OCI-LY7 (cell line): ENCODE measurements at regions not wholly inside any gene's neighbourhood (a gene's known extent, or its start where the extent isn't known, plus 50 kb on each side); places are given as distances from the start of the nearest gene placed in this dataset.

ENCODE experiments used
- EZH2phosphoT487 ChIP-seq: fragments of 200-600 bp; sonication (generic); IDR thresholded peaks from 2 replicates; pipeline ENCODE4 v1.6.1; 2018; ENCODE audit warnings: low read depth, borderline replicate concordance, mild to moderate bottlenecking, mixed run types, antibody characterized with exemption, low read length, moderate library complexity, mixed read lengths
- TF ChIP-seq, protein P1 (sequence below): fragments of 200-600 bp; sonication (generic); conservative IDR thresholded peaks from 2 replicates; pipeline ENCODE4 v1.5.1; 2014; ENCODE audit warnings: mild to moderate bottlenecking, antibody characterized with exemption, low read length, moderate library complexity, mixed read lengths

DNA sequence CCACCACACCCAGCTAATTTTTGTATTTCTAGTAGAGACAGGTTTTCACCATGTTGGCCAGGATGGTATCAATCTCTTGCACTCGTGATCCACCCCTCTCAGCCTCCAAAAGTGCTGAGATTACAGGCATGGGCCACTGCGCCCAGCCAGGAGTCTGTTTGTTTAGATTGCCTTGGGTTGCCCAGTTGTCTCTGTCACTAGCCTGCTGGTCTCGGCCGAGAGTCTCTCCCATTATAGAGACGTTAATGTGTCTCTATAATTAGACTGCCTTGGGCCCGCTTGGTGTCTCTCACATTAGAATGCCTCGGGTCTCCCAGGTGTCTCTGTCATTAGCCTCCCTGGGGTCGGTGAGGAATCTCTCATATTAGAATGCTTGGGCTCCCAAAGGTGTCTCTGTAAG is 1533.6 kb downstream of the UQCRFS1 start:
- TF ChIP-seq EZH2phosphoT487, result no peak
- TF ChIP-seq, protein P1, sequence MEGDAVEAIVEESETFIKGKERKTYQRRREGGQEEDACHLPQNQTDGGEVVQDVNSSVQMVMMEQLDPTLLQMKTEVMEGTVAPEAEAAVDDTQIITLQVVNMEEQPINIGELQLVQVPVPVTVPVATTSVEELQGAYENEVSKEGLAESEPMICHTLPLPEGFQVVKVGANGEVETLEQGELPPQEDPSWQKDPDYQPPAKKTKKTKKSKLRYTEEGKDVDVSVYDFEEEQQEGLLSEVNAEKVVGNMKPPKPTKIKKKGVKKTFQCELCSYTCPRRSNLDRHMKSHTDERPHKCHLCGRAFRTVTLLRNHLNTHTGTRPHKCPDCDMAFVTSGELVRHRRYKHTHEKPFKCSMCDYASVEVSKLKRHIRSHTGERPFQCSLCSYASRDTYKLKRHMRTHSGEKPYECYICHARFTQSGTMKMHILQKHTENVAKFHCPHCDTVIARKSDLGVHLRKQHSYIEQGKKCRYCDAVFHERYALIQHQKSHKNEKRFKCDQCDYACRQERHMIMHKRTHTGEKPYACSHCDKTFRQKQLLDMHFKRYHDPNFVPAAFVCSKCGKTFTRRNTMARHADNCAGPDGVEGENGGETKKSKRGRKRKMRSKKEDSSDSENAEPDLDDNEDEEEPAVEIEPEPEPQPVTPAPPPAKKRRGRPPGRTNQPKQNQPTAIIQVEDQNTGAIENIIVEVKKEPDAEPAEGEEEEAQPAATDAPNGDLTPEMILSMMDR, result no peak
